Peyer's patch (tissue), 4 donors: ENCODE measurements at regions not wholly inside any gene's neighbourhood (a gene's known extent, or its start where the extent isn't known, plus 50 kb on each side); places are given as distances from the start of the nearest gene placed in this dataset.

Experiments
- DNase-seq, 3 donors: peaks; one replicate each; pipeline ENCODE4 v3.0.0-alpha.2; 2017 to 2019
- H3K27ac ChIP-seq, 4 donors: fragments of 200-600 bp; sonication (generic); one replicate each; pipeline ENCODE4 v1.5.1; 2016 to 2019
- H3K27me3 ChIP-seq, 2 donors: fragments of 200-600 bp; sonication (generic); one replicate each; pipeline ENCODE4 v1.5.1; 2019
- H3K36me3 ChIP-seq, 3 donors: fragments of 200-600 bp; sonication (generic); one replicate each; pipeline ENCODE4 v1.5.1; 2016 to 2019
- H3K4me1 ChIP-seq, 4 donors: fragments of 200-600 bp; sonication (generic); one replicate each; pipeline ENCODE4 v1.5.1; 2016 to 2019
- H3K4me3 ChIP-seq, 4 donors: fragments of 200-600 bp; sonication (generic); 1 replicate in 3 of 4; 2 replicates in 1 of 4; pipeline ENCODE4 v1.5.1; 2016 to 2019; ENCODE audit warnings: mild to moderate bottlenecking in 1 of 4
- H3K9me3 ChIP-seq, 4 donors: fragments of 200-600 bp; sonication (generic); one replicate each; pipeline ENCODE4 v1.5.1; 2016 to 2019; ENCODE audit warnings: mild to moderate bottlenecking in 1 of 4
- CTCF ChIP-seq, 6 experiments: fragments of 450-650 bp in 4 of 6; fragments of 200-600 bp in 2 of 6; sonication (generic) in 1 of 6; IDR thresholded peaks; one replicate each; pipeline ENCODE4 v1.5.1; 2017 to 2019; ENCODE audit warnings: antibody characterized with exemption in 6 of 6, mild to moderate bottlenecking in 3 of 6, moderate library complexity in 1 of 6
- POLR2A ChIP-seq, 2 donors: fragments of 450-650 bp; IDR thresholded peaks; one replicate each; pipeline ENCODE4 v1.5.1; 2017; ENCODE audit warnings: antibody characterized with exemption in 2 of 2, mild to moderate bottlenecking in 2 of 2, moderate library complexity in 2 of 2

GRCh38 chr5:2611659-2612058, 139.8 kb downstream of the IRX2 start:
- Histone ChIP-seq H3K27ac (no peak overlapping the region), H3K36me3 (no peaks in the 10 kb centered on the region)
- TF ChIP-seq POLR2A (IDR thresholded peaks at IDR 0.05), result no peak
- TF ChIP-seq CTCF (IDR thresholded peaks at IDR 0.05), result no peak

GRCh38 chr5:2610986-2611385, 140.5 kb downstream of the IRX2 start:
- TF ChIP-seq CTCF (IDR thresholded peaks at IDR 0.05), result no peak
- TF ChIP-seq POLR2A (IDR thresholded peaks at IDR 0.05), result no peak
- H3K9me3 ChIP-seq, result no peaks in the 10 kb centered on the region
- DNase-seq, result no peak

More at GRCh38 chr5:2611659-2612058, 139.8 kb downstream of the IRX2 start:
- no peaks in the 10 kb centered on the region for H3K9me3 ChIP-seq
- H3K27me3 ChIP-seq, result no peaks in the 10 kb centered on the region
- no peak overlapping the region for H3K4me3 ChIP-seq
- no peak for DNase-seq
- H3K4me1 ChIP-seq, result no peaks in the 10 kb centered on the region

GRCh38 chr5:2608391-2608790, 143.1 kb downstream of the IRX2 start:
- no peaks in the 10 kb centered on the region for H3K27me3 ChIP-seq
- no peak overlapping the region for H3K27ac ChIP-seq
- DNase-seq, result no peak
- H3K4me1 ChIP-seq, result no peaks in the 10 kb centered on the region
- TF ChIP-seq POLR2A (IDR thresholded peaks at IDR 0.05) (no peak), CTCF (IDR thresholded peaks at IDR 0.05) (no peak)
- no peak overlapping the region for H3K4me3 ChIP-seq
- H3K36me3 ChIP-seq, result no peaks in the 10 kb centered on the region
- H3K9me3 ChIP-seq, result no peaks in the 10 kb centered on the region

More at GRCh38 chr5:2610986-2611385, 140.5 kb downstream of the IRX2 start:
- Histone ChIP-seq H3K4me3 (no peak overlapping the region), H3K27me3 (no peaks in the 10 kb centered on the region), H3K27ac (no peak overlapping the region), H3K4me1 (no peaks in the 10 kb centered on the region), H3K36me3 (no peaks in the 10 kb centered on the region)

GRCh38 chr5:2607598-2607997, 143.9 kb downstream of the IRX2 start:
- no peaks in the 10 kb centered on the region for H3K36me3 ChIP-seq
- no peak overlapping the region for H3K27ac ChIP-seq
- DNase-seq, result no peak
- H3K4me1 ChIP-seq, result no peaks in the 10 kb centered on the region
- H3K27me3 ChIP-seq, result no peaks in the 10 kb centered on the region
- H3K9me3 ChIP-seq, result no peaks in the 10 kb centered on the region
- no peak for TF ChIP-seq POLR2A (IDR thresholded peaks at IDR 0.05)
- TF ChIP-seq CTCF (IDR thresholded peaks at IDR 0.05), result no peak
- no peak overlapping the region for H3K4me3 ChIP-seq

GRCh38 chr5:2603272-2603575, 148.3 kb downstream of the IRX2 start:
- Histone ChIP-seq H3K9me3 (no peaks in the 10 kb centered on the region), H3K36me3 (no peaks in the 10 kb centered on the region), H3K27ac (no peak overlapping the region), H3K27me3 (no peaks in the 10 kb centered on the region), H3K4me1 (no peaks in the 10 kb centered on the region), H3K4me3 (no peak overlapping the region)
- DNase-seq, result no peak
- TF ChIP-seq POLR2A (IDR thresholded peaks at IDR 0.05) (no peak), CTCF (IDR thresholded peaks at IDR 0.05) (no peak)
